ENCODE measurements at regions not wholly inside any gene's neighbourhood (a gene's known extent, or its start where the extent isn't known, plus 50 kb on each side); places are given as distances from the start of the nearest gene placed in this dataset.

DNA sequence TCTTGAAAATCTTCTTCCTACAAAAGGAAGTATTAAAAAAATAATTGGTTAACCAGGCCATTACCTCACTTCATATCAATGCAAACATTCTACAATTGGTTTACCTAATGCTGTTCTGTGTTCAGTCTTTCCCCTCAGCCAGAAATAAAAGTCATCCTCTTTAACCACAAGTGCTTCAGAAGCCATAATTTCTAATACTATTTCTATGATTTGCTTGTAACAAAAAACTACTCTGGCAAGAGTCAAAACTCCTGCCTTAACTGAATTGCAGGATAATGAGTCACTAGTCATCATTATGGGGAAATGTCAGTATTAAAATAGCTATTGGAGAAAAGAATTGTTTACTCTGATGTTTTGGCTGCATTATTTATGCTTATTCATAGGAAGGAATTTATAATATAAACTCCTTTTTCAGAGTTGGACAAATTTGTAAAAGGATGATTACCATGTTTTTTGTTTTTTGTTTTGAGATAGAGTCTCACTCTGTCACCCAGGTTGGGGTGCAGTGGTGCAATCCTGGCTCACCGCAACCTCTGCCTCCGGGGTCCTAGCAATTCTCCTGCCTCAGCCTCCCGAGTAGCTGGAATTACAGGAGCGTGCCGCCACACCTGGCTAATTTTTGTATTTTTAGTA lies 55.5 kb upstream of the ODAD2 start:
- TF ChIP-seq, protein P1, sequence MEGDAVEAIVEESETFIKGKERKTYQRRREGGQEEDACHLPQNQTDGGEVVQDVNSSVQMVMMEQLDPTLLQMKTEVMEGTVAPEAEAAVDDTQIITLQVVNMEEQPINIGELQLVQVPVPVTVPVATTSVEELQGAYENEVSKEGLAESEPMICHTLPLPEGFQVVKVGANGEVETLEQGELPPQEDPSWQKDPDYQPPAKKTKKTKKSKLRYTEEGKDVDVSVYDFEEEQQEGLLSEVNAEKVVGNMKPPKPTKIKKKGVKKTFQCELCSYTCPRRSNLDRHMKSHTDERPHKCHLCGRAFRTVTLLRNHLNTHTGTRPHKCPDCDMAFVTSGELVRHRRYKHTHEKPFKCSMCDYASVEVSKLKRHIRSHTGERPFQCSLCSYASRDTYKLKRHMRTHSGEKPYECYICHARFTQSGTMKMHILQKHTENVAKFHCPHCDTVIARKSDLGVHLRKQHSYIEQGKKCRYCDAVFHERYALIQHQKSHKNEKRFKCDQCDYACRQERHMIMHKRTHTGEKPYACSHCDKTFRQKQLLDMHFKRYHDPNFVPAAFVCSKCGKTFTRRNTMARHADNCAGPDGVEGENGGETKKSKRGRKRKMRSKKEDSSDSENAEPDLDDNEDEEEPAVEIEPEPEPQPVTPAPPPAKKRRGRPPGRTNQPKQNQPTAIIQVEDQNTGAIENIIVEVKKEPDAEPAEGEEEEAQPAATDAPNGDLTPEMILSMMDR (IDR thresholded peaks at IDR 0.05 in 4 of 5, conservative IDR thresholded peaks at IDR 0.05 in 1 of 5) = no peak
- no peak for TF ChIP-seq POLR2A (IDR thresholded peaks at IDR 0.05)
